ENCODE measurements at regions not wholly inside any gene's neighbourhood (a gene's known extent, or its start where the extent isn't known, plus 50 kb on each side); places are given as distances from the start of the nearest gene placed in this dataset.

- no peak for ATAC-seq
- Histone ChIP-seq H3K27ac (no peak overlapping the region), H3K36me3 (no peaks in the 10 kb centered on the region), H3K4me1 (no peaks in the 10 kb centered on the region), H3K4me3 (no peak overlapping the region), H3K27me3 (peaks cover 0 to 19% (median 6%) of the 10 kb centered on the region in 7 donors), H3K9me3 (no peaks in the 10 kb centered on the region)
- no peak for TF ChIP-seq CTCF (IDR thresholded peaks at IDR 0.05)
- 73 to 74% methylated on average over 10 of the region's 10 CpGs for WGBS, 2 donors
- intact Hi-C loops (cut with DNase I) = no loop called here
- no peak for DNase-seq
Observed at GRCh38 chr20:60990061-60990460, 262.0 kb upstream of the CDH4 start.

GRCh38 chr20:60990643-60991042 is 261.4 kb upstream of the CDH4 start:
- no peak overlapping the region for H3K4me3 ChIP-seq
- H3K27ac ChIP-seq = no peak overlapping the region
- no peaks in the 10 kb centered on the region for H3K9me3 ChIP-seq
- ATAC-seq (no peak), DNase-seq (no peak)
- H3K36me3 ChIP-seq = no peaks in the 10 kb centered on the region
- peaks cover 0 to 24% (median 9%) of the 10 kb centered on the region in 7 donors for H3K27me3 ChIP-seq
- WGBS, 2 donors = 79 to 85% methylated on average over 12 of the region's 12 CpGs
- no peak for TF ChIP-seq CTCF (IDR thresholded peaks at IDR 0.05)
- intact Hi-C loops (cut with DNase I) = no loop called here
- H3K4me1 ChIP-seq = no peaks in the 10 kb centered on the region

- no peak for DNase-seq
- peaks cover 0 to 33% (median 16%) of the 10 kb centered on the region in 7 donors for H3K27me3 ChIP-seq
- 59 to 68% methylated on average over 9 of the region's 9 CpGs for WGBS, 2 donors
- no peak overlapping the region for H3K27ac ChIP-seq
- intact Hi-C loops (cut with DNase I) = no loop called here
- H3K36me3 ChIP-seq = no peaks in the 10 kb centered on the region
- ATAC-seq = no peak
- no peak overlapping the region for H3K4me3 ChIP-seq
- H3K4me1 ChIP-seq = no peaks in the 10 kb centered on the region
- no peaks in the 10 kb centered on the region for H3K9me3 ChIP-seq
- TF ChIP-seq CTCF (IDR thresholded peaks at IDR 0.05) = no peak
Observed at GRCh38 chr20:60993433-60994044, 258.5 kb upstream of the CDH4 start.

- intact Hi-C loops (cut with DNase I) = no loop called here
- Histone ChIP-seq H3K4me3 (no peak overlapping the region), H3K27ac (no peak overlapping the region), H3K4me1 (no peaks in the 10 kb centered on the region), H3K36me3 (no peaks in the 10 kb centered on the region), H3K27me3 (peaks cover 0 to 32% (median 12%) of the 10 kb centered on the region in 7 donors), H3K9me3 (no peaks in the 10 kb centered on the region)
- DNase-seq (no peak), ATAC-seq (peak in 1 of 8 donors; percentile 20)
- WGBS, 2 donors = 63% methylated on average over 5 of the region's 5 CpGs
- no peak for TF ChIP-seq CTCF (IDR thresholded peaks at IDR 0.05)
Observed at GRCh38 chr20:60999250-60999649, 252.8 kb upstream of the CDH4 start.

All from heart right ventricle (tissue), 16 donors.